Retinal pigment epithelial cell (primary cell): ENCODE measurements at regions not wholly inside any gene's neighbourhood (a gene's known extent, or its start where the extent isn't known, plus 50 kb on each side); places are given as distances from the start of the nearest gene placed in this dataset.
"Not testable (repeated sequence)": the region's sequence is repeated elsewhere in the genome, so short reads cannot be mapped to it uniquely, and the experiment has no call there.

Experiments used
- DNase-seq: peaks from one replicate; pipeline ENCODE4 v3.0.0-alpha.2; 2010; ENCODE audit warnings: low read depth
- H3K4me3 ChIP-seq: 2 replicates; pipeline ENCODE4 v1.5.1; 2011; ENCODE audit warnings: mild to moderate bottlenecking, low read length, control low read depth, moderate library complexity
- TF ChIP-seq, protein P1 (sequence below): conservative IDR thresholded peaks from 2 replicates; pipeline ENCODE4 v1.5.1; 2011; ENCODE audit warnings: low read depth, low read length, control low read depth, inconsistent platforms

DNA sequence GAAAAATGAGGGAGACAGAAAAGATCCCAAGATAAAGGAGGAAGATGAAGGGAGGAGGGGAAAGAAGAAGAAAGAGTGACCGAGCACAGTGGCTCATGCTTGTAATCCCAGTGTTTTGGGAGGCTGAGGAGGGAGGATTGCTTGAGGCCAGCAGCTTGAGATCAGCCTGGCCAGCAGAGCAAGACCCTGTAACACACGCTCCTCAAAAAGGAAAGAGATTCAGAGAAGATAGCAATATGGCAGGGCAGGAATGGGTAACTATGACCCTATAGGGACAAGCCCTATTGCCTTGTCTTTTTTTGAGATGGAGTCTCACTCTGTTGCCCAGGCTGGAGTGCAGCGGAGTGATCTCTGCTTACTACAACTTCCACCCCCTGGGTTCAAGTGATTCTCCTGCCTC is 116.9 kb upstream of the MAP1LC3B2 start:
- no peak overlapping the region for H3K4me3 ChIP-seq
- TF ChIP-seq, protein P1, sequence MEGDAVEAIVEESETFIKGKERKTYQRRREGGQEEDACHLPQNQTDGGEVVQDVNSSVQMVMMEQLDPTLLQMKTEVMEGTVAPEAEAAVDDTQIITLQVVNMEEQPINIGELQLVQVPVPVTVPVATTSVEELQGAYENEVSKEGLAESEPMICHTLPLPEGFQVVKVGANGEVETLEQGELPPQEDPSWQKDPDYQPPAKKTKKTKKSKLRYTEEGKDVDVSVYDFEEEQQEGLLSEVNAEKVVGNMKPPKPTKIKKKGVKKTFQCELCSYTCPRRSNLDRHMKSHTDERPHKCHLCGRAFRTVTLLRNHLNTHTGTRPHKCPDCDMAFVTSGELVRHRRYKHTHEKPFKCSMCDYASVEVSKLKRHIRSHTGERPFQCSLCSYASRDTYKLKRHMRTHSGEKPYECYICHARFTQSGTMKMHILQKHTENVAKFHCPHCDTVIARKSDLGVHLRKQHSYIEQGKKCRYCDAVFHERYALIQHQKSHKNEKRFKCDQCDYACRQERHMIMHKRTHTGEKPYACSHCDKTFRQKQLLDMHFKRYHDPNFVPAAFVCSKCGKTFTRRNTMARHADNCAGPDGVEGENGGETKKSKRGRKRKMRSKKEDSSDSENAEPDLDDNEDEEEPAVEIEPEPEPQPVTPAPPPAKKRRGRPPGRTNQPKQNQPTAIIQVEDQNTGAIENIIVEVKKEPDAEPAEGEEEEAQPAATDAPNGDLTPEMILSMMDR, result no peak
- no peak for DNase-seq

DNA sequence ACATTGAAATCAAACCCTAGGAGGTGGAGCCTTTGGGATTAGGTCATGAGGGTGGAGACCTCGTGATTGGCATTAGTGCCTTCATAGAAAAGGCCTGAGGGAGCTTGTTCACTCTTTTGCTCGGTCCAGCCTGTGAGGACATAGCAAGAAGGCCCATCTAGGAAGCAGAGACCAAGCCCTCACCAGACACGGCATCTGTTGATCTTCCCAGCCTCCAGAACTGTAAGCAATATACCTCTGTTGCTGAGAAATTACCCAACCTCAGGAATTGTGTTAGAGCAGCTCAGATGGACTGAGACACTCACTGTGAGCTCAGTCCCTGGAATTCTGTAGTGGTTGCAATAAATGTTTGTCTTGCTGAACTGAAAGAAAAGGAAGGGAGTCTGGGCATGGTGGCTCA is 116.2 kb upstream of the MAP1LC3B2 start:
- TF ChIP-seq, protein P1, result no peak
- H3K4me3 ChIP-seq, result no peak overlapping the region
- DNase-seq, result no peak

- DNase-seq, result no peak
- TF ChIP-seq, protein P1, result no peak
- no peak overlapping the region for H3K4me3 ChIP-seq
Observed at GRCh38 chr12:116443821-116444589, 115.2 kb upstream of the MAP1LC3B2 start.

DNA sequence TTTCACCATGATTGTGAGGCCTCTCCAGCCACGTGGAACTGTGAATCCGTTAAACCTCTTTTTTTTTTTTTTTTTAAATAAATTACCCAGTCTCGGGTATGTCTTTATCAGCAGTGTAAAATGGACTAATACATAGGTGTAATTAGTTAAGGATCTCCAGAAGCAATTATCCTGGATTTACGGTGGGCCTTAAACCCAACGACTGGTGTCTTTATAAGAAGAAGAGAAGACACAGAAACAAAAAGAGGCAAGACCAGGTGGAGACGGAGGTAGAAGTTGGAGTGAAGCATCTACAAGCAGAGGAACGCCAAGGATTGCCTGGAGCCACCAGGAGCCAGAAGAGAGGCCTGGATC is 114.6 kb upstream of the MAP1LC3B2 start:
- no peak for DNase-seq
- H3K4me3 ChIP-seq, result no peak overlapping the region
- TF ChIP-seq, protein P1, result no peak

- TF ChIP-seq, protein P1, result no peak
- no peak for DNase-seq
- H3K4me3 ChIP-seq, result no peak overlapping the region
Observed at GRCh38 chr12:116448165-116448739, 110.9 kb upstream of the MAP1LC3B2 start.

DNA sequence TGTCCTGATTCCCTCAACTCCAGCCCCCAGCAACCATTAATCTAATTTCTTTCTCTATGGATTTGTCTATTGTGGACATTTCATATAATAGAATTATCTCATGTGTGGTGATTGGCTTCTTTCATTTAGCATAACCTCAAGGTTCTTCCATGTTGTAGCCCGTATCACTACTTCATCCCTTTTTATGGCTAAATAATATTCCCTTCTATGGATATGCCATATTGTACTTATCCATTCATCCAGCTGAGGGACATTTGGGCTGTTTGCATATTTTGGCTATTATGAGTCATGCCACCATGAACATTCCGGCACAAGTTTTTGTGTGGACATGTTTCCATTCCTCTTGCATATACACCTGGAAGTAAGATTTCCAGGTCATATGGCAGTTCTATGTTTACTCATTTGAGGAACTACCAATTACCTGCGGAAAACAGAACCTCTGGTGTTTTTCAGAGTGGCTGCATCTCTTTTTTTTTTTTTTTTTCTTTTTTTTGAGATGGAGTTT is 108.7 kb upstream of the MAP1LC3B2 start:
- TF ChIP-seq, protein P1, result no peak
- no peak for DNase-seq
- H3K4me3 ChIP-seq, result no peak overlapping the region

- DNase-seq, H3K4me3 ChIP-seq: not testable (repeated sequence)
Observed at GRCh38 chr12:116452975-116453374, 106.2 kb upstream of the MAP1LC3B2 start.
